ENCODE measurements at regions not wholly inside any gene's neighbourhood (a gene's known extent, or its start where the extent isn't known, plus 50 kb on each side); places are given as distances from the start of the nearest gene placed in this dataset.
A peak's percentile ranks its signal among the peaks of the same experiment; 100 is the strongest.

- Histone ChIP-seq H3K4me3 (no peak overlapping the region), H3K36me3 (no peaks in the 10 kb centered on the region), H3K27me3 (no peaks in the 10 kb centered on the region), H3K27ac (no peak overlapping the region), H3K9me3 (no peaks in the 10 kb centered on the region), H3K4me1 (no peaks in the 10 kb centered on the region)
- 77% methylated on average over 5 of the region's 5 CpGs for WGBS
- TF ChIP-seq POLR2AphosphoS5 (IDR thresholded peaks at IDR 0.05) (no peak), CTCF (IDR thresholded peaks at IDR 0.05) (no peak), EP300 (IDR thresholded peaks at IDR 0.05) (no peak), POLR2A (IDR thresholded peaks at IDR 0.05) (no peak)
- no peak for DNase-seq (ENCODE audit: low spot score in 2 of 2)
Observed at GRCh38 chr12:20188930-20189653, 179.2 kb upstream of the PDE3A start.

- DNase-seq (ENCODE audit: low spot score in 2 of 2): no peak
- H3K27ac ChIP-seq: no peak overlapping the region
- H3K4me3 ChIP-seq: no peak overlapping the region
- 75% methylated on average over 2 of the region's 2 CpGs for WGBS
- no peaks in the 10 kb centered on the region for H3K4me1 ChIP-seq
- H3K36me3 ChIP-seq: no peaks in the 10 kb centered on the region
- no peaks in the 10 kb centered on the region for H3K9me3 ChIP-seq
- no peaks in the 10 kb centered on the region for H3K27me3 ChIP-seq
- TF ChIP-seq POLR2AphosphoS5 (IDR thresholded peaks at IDR 0.05): no peak
- no peak for TF ChIP-seq EP300 (IDR thresholded peaks at IDR 0.05)
Observed at GRCh38 chr12:20189767-20190166, 178.6 kb upstream of the PDE3A start.

- 37% methylated on average over 4 of the region's 4 CpGs for WGBS
- DNase-seq (ENCODE audit: low spot score in 2 of 2): no peak
- H3K4me1 ChIP-seq: no peaks in the 10 kb centered on the region
- H3K4me3 ChIP-seq: no peak overlapping the region
- no peaks in the 10 kb centered on the region for H3K27me3 ChIP-seq
- no peaks in the 10 kb centered on the region for H3K36me3 ChIP-seq
- no peak for TF ChIP-seq EP300 (IDR thresholded peaks at IDR 0.05)
- peak in 1 of 2 donors; percentile 9 for TF ChIP-seq CTCF (IDR thresholded peaks at IDR 0.05)
- H3K27ac ChIP-seq: no peak overlapping the region
- H3K9me3 ChIP-seq: no peaks in the 10 kb centered on the region
Observed at GRCh38 chr12:20194171-20194570, 174.2 kb upstream of the PDE3A start.

GRCh38 chr12:20196767-20197166 is 171.6 kb upstream of the PDE3A start:
- no peaks in the 10 kb centered on the region for H3K36me3 ChIP-seq
- 87% methylated on average over 4 of the region's 4 CpGs for WGBS
- no peak overlapping the region for H3K27ac ChIP-seq
- no peaks in the 10 kb centered on the region for H3K27me3 ChIP-seq
- no peak overlapping the region for H3K4me3 ChIP-seq
- no peaks in the 10 kb centered on the region for H3K9me3 ChIP-seq
- no peak for DNase-seq (ENCODE audit: low spot score in 2 of 2)
- no peaks in the 10 kb centered on the region for H3K4me1 ChIP-seq
- no peak for TF ChIP-seq POLR2AphosphoS5 (IDR thresholded peaks at IDR 0.05)
- TF ChIP-seq EP300 (IDR thresholded peaks at IDR 0.05): no peak
- no peak for TF ChIP-seq CTCF (IDR thresholded peaks at IDR 0.05)
- TF ChIP-seq POLR2A (IDR thresholded peaks at IDR 0.05): no peak

- Histone ChIP-seq H3K27ac (no peak overlapping the region), H3K27me3 (no peaks in the 10 kb centered on the region), H3K9me3 (no peaks in the 10 kb centered on the region), H3K4me3 (no peak overlapping the region), H3K4me1 (no peaks in the 10 kb centered on the region), H3K36me3 (no peaks in the 10 kb centered on the region)
- no peak for DNase-seq (ENCODE audit: low spot score in 2 of 2)
- TF ChIP-seq EP300 (IDR thresholded peaks at IDR 0.05) (no peak), POLR2AphosphoS5 (IDR thresholded peaks at IDR 0.05) (no peak), POLR2A (IDR thresholded peaks at IDR 0.05) (no peak), CTCF (IDR thresholded peaks at IDR 0.05) (no peak)
Observed at GRCh38 chr12:20197411-20197810, 170.9 kb upstream of the PDE3A start.

- WGBS: 82% methylated on average over 3 of the region's 3 CpGs
Observed at GRCh38 chr12:20199780-20200179, 168.6 kb upstream of the PDE3A start.

More at GRCh38 chr12:20199780-20200179, 168.6 kb upstream of the PDE3A start:
- no peak for DNase-seq (ENCODE audit: low spot score in 2 of 2)
- Histone ChIP-seq H3K27me3 (no peaks in the 10 kb centered on the region), H3K9me3 (no peaks in the 10 kb centered on the region), H3K36me3 (no peaks in the 10 kb centered on the region), H3K27ac (no peak overlapping the region), H3K4me1 (no peaks in the 10 kb centered on the region), H3K4me3 (no peak overlapping the region)
- TF ChIP-seq POLR2AphosphoS5 (IDR thresholded peaks at IDR 0.05) (no peak), CTCF (IDR thresholded peaks at IDR 0.05) (no peak), EP300 (IDR thresholded peaks at IDR 0.05) (no peak), POLR2A (IDR thresholded peaks at IDR 0.05) (no peak)

Measured in suprapubic skin (tissue), 4 donors.